ENCODE measurements at regions not wholly inside any gene's neighbourhood (a gene's known extent, or its start where the extent isn't known, plus 50 kb on each side); places are given as distances from the start of the nearest gene placed in this dataset.
A peak's percentile ranks its signal among the peaks of the same experiment; 100 is the strongest.

DNA sequence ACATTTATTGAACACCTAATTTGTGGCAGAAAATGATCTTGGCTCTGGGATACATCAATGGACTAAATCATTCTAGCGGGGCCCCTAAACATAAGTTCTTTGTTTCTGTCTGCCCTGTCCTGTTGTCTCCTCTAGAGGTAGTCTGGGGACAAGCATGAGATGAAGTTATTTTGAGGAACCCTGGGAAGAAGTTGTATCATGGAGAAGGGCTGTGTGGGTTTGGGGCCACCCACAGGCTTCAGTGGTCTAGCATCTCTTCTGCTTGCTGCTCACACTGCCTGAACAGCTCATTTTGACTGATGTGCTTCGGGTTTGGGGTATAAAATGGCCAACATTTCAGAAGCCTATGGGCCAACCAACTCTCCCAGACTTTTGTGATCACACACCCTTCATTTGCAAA, 50.3 kb upstream of the OSBPL11 start:
- no CpG with 5 or more reads among the region's 2 CpGs for WGBS (ENCODE audit: insufficient coverage, low lambda C conversion rate)
- Histone ChIP-seq H3K27me3 (ENCODE audit: control insufficient read depth, insufficient read depth, low read length) (no peaks in the 10 kb centered on the region), H3K9me3 (ENCODE audit: control insufficient read depth, low read depth, low read length) (no peaks in the 10 kb centered on the region), H3K4me3 (ENCODE audit: low read length) (no peak overlapping the region), H3K27ac (ENCODE audit: low read length) (no peak overlapping the region), H3K36me3 (ENCODE audit: control insufficient read depth, insufficient read depth, low read length) (no peaks in the 10 kb centered on the region), H3K4me1 (ENCODE audit: control insufficient read depth, insufficient read depth, low read length) (peaks cover 37% of the 10 kb centered on the region)
- no peak for DNase-seq

DNA sequence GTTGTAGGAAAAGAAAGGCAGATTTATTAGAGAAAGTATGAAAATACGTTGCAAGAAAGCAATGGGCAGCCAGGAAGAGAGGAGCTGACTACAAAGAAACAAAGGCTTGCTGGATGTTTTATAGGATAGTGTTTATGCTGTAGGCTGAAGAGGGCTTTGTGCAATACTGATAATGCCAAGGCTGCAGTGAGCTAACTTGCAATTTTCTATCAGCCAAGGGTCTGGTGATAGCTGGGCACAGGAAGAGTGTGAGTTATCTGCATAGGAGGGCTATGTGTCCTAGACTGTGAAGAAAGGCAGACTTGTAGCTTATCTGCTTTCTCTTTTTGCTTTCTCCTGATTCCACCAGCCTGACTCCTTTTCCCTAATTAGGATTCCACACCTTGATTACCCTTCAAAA, 51.3 kb upstream of the OSBPL11 start:
- DNase-seq = peak; percentile 27 to 30
- Histone ChIP-seq H3K9me3 (ENCODE audit: control insufficient read depth, low read depth, low read length) (no peaks in the 10 kb centered on the region), H3K27me3 (ENCODE audit: control insufficient read depth, insufficient read depth, low read length) (no peaks in the 10 kb centered on the region), H3K36me3 (ENCODE audit: control insufficient read depth, insufficient read depth, low read length) (no peaks in the 10 kb centered on the region), H3K27ac (ENCODE audit: low read length) (peak overlapping the region; percentile 91), H3K4me1 (ENCODE audit: control insufficient read depth, insufficient read depth, low read length) (peaks cover 37% of the 10 kb centered on the region), H3K4me3 (ENCODE audit: low read length) (no peak overlapping the region)
- WGBS (ENCODE audit: insufficient coverage, low lambda C conversion rate) = 86% methylated on average over 1 of the region's 1 CpG

DNA sequence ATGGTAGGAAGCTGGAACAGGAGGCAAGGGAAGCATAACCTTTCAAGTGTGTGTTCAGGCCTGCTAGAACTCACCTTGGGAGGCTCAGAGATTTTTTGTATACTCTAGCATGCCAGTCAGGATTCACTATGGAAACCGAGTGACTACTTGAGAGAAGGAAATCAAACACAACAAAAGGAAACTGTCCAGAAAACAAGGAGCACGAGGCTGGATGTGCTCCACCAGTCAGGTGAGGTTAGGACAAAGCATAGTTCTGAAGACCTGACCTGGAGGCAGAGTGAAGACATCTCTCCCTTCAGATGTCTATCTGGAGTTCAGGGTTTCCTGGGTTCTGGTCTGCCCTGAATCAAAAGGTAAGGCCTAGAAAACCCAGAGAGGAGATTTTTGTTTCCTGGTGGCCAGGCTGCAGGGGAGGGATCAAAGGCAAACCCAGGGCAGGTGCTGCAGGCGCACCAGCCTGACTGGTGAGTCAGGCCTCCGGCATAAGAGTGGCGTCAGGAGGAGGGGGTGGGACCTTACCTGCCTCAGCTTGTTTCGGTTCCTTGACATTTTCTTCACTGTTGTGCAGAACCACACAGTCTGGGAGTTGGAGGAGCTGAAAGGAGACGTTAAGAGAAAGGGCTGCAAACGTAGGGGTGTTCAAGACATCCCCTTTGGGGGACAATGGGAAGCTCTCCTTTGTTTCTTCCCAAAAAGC, 52.2 kb upstream of the OSBPL11 start:
- H3K27ac ChIP-seq (ENCODE audit: low read length) = peak overlapping the region; percentile 91
- H3K9me3 ChIP-seq (ENCODE audit: control insufficient read depth, low read depth, low read length) = no peaks in the 10 kb centered on the region
- H3K4me3 ChIP-seq (ENCODE audit: low read length) = no peak overlapping the region
- H3K4me1 ChIP-seq (ENCODE audit: control insufficient read depth, insufficient read depth, low read length) = peaks cover 37% of the 10 kb centered on the region
- H3K36me3 ChIP-seq (ENCODE audit: control insufficient read depth, insufficient read depth, low read length) = no peaks in the 10 kb centered on the region
- no peaks in the 10 kb centered on the region for H3K27me3 ChIP-seq (ENCODE audit: control insufficient read depth, insufficient read depth, low read length)
- 50% methylated on average over 1 of the region's 8 CpGs for WGBS (ENCODE audit: insufficient coverage, low lambda C conversion rate)
- DNase-seq = peak; percentile 88 to 92

DNA sequence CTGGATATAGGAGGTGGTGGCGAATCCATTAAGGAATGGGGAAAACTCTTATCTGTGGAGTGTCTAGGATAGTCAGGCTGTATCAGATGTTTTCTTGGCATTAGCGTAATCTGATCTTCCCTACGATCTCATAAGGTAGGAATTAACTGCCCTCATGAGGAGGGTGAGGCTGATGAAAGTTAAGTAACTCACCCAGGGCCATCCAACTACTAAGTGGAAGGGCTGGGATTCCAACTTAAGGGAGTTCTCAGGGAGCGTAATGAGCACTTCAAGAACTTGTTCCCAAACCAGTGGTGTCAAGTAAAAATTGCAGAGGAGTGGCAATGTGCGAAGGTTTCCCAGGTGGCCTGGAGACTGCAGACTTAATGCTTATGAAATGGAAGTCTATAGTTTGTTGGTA, 55.9 kb upstream of the OSBPL11 start:
- H3K4me3 ChIP-seq (ENCODE audit: low read length) = no peak overlapping the region
- DNase-seq = no peak
- H3K9me3 ChIP-seq (ENCODE audit: control insufficient read depth, low read depth, low read length) = no peaks in the 10 kb centered on the region
- H3K27me3 ChIP-seq (ENCODE audit: control insufficient read depth, insufficient read depth, low read length) = no peaks in the 10 kb centered on the region
- no peaks in the 10 kb centered on the region for H3K36me3 ChIP-seq (ENCODE audit: control insufficient read depth, insufficient read depth, low read length)
- no peak overlapping the region for H3K27ac ChIP-seq (ENCODE audit: low read length)
- H3K4me1 ChIP-seq (ENCODE audit: control insufficient read depth, insufficient read depth, low read length) = peaks cover 21% of the 10 kb centered on the region
- 100% methylated on average over 1 of the region's 5 CpGs for WGBS (ENCODE audit: insufficient coverage, low lambda C conversion rate)

DNA sequence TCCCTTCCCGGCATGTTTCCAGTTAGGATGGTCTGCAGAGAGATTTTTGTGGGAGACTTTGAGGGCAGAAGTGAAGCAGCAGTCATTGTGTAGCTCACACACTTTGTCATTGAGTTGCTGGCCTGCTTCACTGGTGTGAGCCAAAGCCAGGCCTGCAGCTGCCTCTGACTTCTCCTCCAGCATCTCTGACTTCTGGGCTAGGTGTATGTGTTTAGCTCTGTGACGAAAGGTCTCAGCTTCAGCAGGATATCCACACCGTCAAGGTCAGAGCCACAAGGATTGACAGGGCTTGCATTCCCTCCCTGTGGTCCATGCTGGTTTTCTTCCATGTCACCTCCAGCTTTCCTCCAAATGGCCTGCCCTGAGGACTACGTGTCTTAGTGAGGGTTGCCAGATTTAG, 57.1 kb upstream of the OSBPL11 start:
- no peaks in the 10 kb centered on the region for H3K9me3 ChIP-seq (ENCODE audit: control insufficient read depth, low read depth, low read length)
- no peak for DNase-seq
- no peak overlapping the region for H3K4me3 ChIP-seq (ENCODE audit: low read length)
- H3K36me3 ChIP-seq (ENCODE audit: control insufficient read depth, insufficient read depth, low read length) = no peaks in the 10 kb centered on the region
- no peak overlapping the region for H3K27ac ChIP-seq (ENCODE audit: low read length)
- WGBS (ENCODE audit: insufficient coverage, low lambda C conversion rate) = 100% methylated on average over 1 of the region's 4 CpGs
- H3K4me1 ChIP-seq (ENCODE audit: control insufficient read depth, insufficient read depth, low read length) = peaks cover 10% of the 10 kb centered on the region
- H3K27me3 ChIP-seq (ENCODE audit: control insufficient read depth, insufficient read depth, low read length) = no peaks in the 10 kb centered on the region

DNA sequence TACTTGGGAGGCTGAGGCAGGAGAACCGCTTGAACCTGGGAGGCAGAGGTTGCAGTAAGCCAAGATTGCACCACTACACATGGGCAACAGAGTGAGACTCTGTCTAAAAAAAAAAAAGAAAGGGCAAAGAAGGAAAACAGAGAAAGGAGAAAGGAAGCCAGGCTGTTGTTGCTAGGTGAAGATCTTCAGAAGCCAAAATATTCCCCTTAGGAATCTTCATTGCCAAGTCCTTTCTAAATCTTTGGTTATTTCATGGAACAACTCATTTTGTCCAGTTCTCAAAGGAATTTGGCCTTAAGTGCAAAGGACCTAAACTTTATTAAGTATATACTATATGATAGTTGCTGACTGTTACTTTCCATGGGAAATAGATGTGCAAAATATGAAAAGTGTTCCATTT, 59.2 kb upstream of the OSBPL11 start:
- Histone ChIP-seq H3K4me1 (ENCODE audit: control insufficient read depth, insufficient read depth, low read length) (no peaks in the 10 kb centered on the region), H3K27me3 (ENCODE audit: control insufficient read depth, insufficient read depth, low read length) (no peaks in the 10 kb centered on the region), H3K27ac (ENCODE audit: low read length) (no peak overlapping the region), H3K36me3 (ENCODE audit: control insufficient read depth, insufficient read depth, low read length) (no peaks in the 10 kb centered on the region), H3K9me3 (ENCODE audit: control insufficient read depth, low read depth, low read length) (no peaks in the 10 kb centered on the region), H3K4me3 (ENCODE audit: low read length) (no peak overlapping the region)
- DNase-seq = no peak
- 100% methylated on average over 1 of the region's 1 CpG for WGBS (ENCODE audit: insufficient coverage, low lambda C conversion rate)

DNA sequence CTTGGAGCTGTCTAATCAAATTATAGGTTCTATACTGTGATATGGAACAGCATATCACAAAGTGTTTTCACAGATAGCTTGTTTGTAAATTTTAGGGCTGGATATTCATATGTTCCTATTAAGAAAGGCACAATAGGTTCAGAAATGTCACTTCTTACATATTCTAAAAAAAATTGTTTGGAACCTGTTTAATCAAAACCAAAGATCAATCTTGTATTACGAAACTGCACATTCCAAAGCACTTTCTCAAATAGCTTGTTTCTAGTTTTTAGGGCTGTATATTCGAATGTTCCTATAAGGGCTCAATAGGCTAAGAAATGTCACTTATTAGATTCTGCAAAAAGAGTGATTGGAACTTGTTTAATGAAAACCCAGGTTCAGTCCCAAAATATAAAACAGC, 67.4 kb upstream of the OSBPL11 start:
- no peaks in the 10 kb centered on the region for H3K36me3 ChIP-seq (ENCODE audit: control insufficient read depth, insufficient read depth, low read length)
- WGBS (ENCODE audit: insufficient coverage, low lambda C conversion rate) = 100% methylated on average over 2 of the region's 2 CpGs
- no peak overlapping the region for H3K27ac ChIP-seq (ENCODE audit: low read length)

DNA sequence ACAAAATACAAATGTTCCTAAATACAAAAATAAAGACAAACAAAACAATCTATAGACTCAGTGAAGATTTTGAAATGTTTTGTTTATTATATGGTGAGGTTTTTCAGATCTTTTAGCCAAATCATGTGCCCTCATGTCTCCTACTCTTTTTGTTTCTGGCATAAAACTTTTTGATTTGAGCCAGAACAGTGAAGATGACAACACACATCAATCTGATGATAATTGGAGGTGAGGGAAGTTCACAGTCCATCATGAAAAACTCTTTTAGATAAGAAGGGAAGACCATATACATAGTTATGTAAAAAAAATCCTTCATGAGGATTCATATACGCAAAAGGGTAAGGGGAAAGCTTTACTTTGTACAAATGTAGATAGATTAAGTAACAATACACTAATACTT, 75.1 kb upstream of the OSBPL11 start:
- no peak overlapping the region for H3K4me3 ChIP-seq (ENCODE audit: low read length)
- H3K36me3 ChIP-seq (ENCODE audit: control insufficient read depth, insufficient read depth, low read length) = no peaks in the 10 kb centered on the region
- no peak for DNase-seq
- H3K4me1 ChIP-seq (ENCODE audit: control insufficient read depth, insufficient read depth, low read length) = no peaks in the 10 kb centered on the region
- no CpG with 5 or more reads among the region's 1 CpG for WGBS (ENCODE audit: insufficient coverage, low lambda C conversion rate)
- H3K27me3 ChIP-seq (ENCODE audit: control insufficient read depth, insufficient read depth, low read length) = no peaks in the 10 kb centered on the region
- H3K9me3 ChIP-seq (ENCODE audit: control insufficient read depth, low read depth, low read length) = peaks cover 6% of the 10 kb centered on the region
- H3K27ac ChIP-seq (ENCODE audit: low read length) = no peak overlapping the region

More for the DNA sequence above, 67.4 kb upstream of the OSBPL11 start:
- Histone ChIP-seq H3K27me3 (ENCODE audit: control insufficient read depth, insufficient read depth, low read length) (no peaks in the 10 kb centered on the region), H3K4me1 (ENCODE audit: control insufficient read depth, insufficient read depth, low read length) (no peaks in the 10 kb centered on the region), H3K9me3 (ENCODE audit: control insufficient read depth, low read depth, low read length) (no peaks in the 10 kb centered on the region), H3K4me3 (ENCODE audit: low read length) (no peak overlapping the region)
- no peak for DNase-seq

DNA sequence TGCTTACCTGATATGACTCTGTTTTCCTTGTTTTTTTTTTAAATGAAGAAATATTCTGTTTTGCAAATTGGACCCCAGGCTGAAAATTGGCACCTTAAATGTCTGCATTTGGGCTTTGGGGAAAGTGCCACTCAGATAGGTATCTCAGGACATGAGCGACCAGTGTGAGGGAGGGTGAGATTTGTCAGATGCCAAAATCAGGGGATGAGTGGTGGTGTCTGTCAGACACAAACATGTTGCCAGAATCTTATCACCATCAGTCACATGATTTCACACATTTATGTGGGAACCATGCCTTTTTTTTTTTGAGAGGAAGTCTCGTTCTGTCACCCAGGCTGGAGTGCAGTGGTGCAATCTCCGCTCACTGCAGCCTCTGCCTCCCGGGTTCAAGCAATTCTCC, 75.6 kb upstream of the OSBPL11 start:
- WGBS (ENCODE audit: insufficient coverage, low lambda C conversion rate) = no CpG with 5 or more reads among the region's 4 CpGs
- Histone ChIP-seq H3K27ac (ENCODE audit: low read length) (no peak overlapping the region), H3K4me3 (ENCODE audit: low read length) (no peak overlapping the region), H3K27me3 (ENCODE audit: control insufficient read depth, insufficient read depth, low read length) (no peaks in the 10 kb centered on the region), H3K4me1 (ENCODE audit: control insufficient read depth, insufficient read depth, low read length) (no peaks in the 10 kb centered on the region), H3K9me3 (ENCODE audit: control insufficient read depth, low read depth, low read length) (peaks cover 6% of the 10 kb centered on the region), H3K36me3 (ENCODE audit: control insufficient read depth, insufficient read depth, low read length) (no peaks in the 10 kb centered on the region)
- DNase-seq = no peak

DNA sequence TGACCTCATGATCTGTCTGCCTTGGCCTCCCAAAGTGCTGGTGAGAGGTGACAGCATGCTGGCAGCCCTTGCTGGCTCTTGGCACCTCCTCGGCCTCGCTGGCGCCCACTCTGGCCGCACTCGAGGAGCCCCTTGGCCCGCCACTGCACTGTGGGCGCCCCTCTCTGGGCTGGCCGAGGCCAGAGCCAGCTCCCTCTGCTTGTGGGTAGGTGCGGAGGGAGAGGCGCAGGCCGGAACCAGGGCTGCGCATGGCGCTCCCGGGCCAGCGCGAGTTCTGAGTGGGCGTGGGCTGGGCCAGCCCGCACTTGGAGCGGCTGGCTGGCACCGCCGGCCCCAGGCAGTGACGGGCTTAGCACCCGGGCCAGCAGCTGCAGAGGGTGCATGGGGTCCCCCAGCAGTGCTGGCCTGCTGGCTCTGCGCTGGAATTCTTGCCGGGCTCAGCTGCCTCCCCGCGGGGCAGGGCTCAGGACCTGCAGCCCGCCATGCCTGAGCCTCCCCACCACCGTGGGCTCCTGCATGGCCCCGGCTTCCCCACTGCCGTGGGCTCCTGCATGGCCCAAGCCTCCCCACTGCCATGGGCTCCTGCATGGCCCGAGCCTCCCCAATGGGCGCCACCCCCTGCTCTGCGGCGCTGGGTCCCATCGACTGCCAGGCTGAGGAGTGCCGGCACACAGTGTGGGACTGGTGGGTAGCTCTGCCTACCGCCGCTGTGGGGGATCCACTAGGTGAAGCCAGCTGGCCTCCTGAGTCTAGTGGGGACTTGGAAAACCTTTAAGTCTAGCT, 76.4 kb upstream of the OSBPL11 start:
- Histone ChIP-seq H3K27ac (ENCODE audit: low read length) (no peak overlapping the region), H3K36me3 (ENCODE audit: control insufficient read depth, insufficient read depth, low read length) (no peaks in the 10 kb centered on the region), H3K27me3 (ENCODE audit: control insufficient read depth, insufficient read depth, low read length) (no peaks in the 10 kb centered on the region), H3K4me3 (ENCODE audit: low read length) (no peak overlapping the region), H3K4me1 (ENCODE audit: control insufficient read depth, insufficient read depth, low read length) (no peaks in the 10 kb centered on the region), H3K9me3 (ENCODE audit: control insufficient read depth, low read depth, low read length) (peaks cover 6% of the 10 kb centered on the region)
- no CpG with 5 or more reads among the region's 39 CpGs for whole genome bisulfite sequencing (ENCODE audit: insufficient coverage, low lambda C conversion rate)
- no peak for DNase-seq

DNA sequence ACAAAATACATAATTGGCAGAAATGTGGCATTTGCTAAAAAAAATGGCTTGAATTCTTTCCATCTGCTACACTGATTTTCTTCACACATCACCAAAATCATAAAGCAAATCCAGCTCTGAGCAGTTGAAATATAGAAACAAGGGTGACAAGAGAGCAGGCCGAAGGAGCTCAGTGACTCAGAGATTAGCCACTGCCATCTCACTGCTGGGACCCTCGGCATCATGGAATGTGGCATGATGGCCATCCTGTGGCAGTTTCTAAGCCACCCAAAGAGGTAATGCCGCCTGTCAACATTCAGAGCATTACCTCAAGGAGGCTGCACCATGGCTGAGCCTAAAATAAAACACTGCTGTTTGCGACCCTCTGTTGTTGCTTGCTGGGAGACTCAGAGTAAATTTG, 80.5 kb upstream of the OSBPL11 start:
- Histone ChIP-seq H3K9me3 (ENCODE audit: control insufficient read depth, low read depth, low read length) (peaks cover 6% of the 10 kb centered on the region), H3K36me3 (ENCODE audit: control insufficient read depth, insufficient read depth, low read length) (no peaks in the 10 kb centered on the region), H3K4me1 (ENCODE audit: control insufficient read depth, insufficient read depth, low read length) (no peaks in the 10 kb centered on the region), H3K27ac (ENCODE audit: low read length) (no peak overlapping the region), H3K4me3 (ENCODE audit: low read length) (no peak overlapping the region), H3K27me3 (ENCODE audit: control insufficient read depth, insufficient read depth, low read length) (no peaks in the 10 kb centered on the region)
- no peak for DNase-seq
- WGBS (ENCODE audit: insufficient coverage, low lambda C conversion rate) = 100% methylated on average over 1 of the region's 4 CpGs
